ENCODE measurements at regions not wholly inside any gene's neighbourhood (a gene's known extent, or its start where the extent isn't known, plus 50 kb on each side); places are given as distances from the start of the nearest gene placed in this dataset.

DNA sequence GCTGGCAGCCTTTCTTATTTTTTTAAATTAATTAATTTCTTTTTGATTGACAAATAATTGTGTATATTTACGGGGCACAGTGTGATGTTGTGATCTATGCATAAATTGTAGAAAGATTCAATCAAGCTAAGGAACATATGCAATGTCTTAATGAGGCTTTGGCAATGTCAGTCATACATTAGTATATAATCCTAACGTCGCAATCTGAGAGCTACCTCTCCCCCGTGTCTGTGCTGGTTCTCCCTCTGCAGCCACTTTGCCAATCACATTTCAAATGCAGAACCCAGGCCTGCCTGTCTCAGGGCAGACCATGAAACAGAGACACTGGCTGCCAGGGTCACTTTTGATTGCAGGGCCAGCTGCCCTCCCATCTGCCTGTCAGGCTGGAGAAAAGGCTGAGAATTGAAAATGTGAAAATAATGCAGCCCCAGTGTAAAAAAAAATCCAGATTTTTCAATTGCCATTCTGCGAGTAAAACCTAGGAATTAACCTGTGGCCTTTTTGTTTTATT, 56.3 kb downstream of the SLC24A2 start:
- DNase-seq (ENCODE audit: low read depth in 2 of 3, low spot score in 1 of 3) = no peak

DNA sequence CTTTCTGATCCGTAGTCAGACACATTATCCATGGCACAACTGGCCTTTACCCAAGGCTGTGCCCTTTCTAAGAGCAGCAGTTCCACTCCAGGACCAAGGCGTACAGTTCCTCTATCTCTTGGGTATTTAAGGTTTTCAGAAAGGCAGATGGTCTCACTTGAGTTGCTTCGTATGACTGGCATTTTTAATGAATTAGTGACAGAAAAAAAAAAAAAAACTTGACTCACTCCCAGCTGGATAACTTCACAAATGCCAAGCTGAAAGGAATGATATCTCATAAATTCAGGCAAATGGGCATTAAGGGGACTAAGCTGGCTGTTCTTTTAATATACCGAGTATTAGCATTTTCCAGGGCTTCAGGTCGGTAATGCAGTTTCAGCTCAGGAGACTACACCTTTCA, 60.7 kb downstream of the SLC24A2 start:
- DNase-seq (ENCODE audit: low read depth in 2 of 3, low spot score in 1 of 3) = no peak

DNA sequence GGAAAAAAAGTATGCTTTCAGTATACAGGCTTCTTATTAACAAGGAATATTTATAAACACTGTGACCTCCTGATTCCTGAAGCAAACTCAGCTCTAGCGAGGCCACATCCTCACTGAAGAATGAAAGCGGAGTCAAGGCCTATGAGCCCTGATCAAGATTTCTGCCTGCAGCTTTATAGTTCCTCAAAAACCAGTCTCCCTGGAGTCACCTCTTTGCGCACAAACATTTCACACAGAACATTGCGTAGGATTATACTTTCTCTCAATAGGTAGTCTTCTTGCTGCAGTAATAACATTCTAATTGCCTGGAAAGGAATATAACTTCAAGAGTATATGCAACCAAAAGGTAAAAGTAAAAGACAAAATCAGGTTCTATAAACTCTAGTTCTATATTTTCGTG, 62.9 kb downstream of the SLC24A2 start:
- no peak for DNase-seq (ENCODE audit: low read depth in 2 of 3, low spot score in 1 of 3)

DNA sequence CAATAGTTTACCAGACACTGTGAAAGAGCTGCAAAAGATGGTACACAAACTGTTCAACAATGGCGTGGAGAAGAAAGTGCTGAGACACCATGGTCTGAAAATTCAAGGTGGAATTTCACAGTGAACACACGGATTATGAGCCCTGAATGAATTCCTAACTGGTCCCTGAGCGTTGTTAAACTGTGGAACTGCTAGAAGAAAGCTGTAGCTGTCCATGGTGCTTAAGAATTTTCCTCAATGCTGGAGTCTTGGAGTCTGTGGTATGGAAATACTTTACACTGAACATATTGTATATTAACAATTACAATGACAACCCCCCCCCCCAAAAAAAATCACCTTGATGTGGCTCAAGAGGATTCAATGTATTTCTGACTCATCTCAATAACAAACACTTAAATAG, 68.5 kb downstream of the SLC24A2 start:
- DNase-seq (ENCODE audit: low read depth in 2 of 3, low spot score in 1 of 3) = no peak

DNA sequence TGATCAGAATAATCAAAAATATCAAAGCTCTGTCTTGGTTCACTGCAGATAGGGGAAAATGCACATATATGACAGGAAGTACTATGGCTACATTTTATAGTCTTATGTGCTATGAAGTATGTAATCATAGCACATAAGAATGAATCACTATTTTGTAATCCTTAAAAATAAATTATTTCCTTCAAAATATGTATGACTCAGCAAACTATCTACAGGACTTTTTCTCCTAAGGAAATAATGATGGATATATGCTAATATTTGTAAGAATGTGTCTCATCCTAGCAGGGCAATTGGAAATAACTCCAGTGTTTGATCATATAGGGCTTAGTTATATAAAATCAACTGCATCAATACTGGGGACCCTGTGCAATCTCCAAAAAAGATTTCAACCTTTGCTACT, 85.1 kb downstream of the SLC24A2 start:
- no peak for DNase-seq (ENCODE audit: low read depth in 2 of 3, low spot score in 1 of 3)

DNA sequence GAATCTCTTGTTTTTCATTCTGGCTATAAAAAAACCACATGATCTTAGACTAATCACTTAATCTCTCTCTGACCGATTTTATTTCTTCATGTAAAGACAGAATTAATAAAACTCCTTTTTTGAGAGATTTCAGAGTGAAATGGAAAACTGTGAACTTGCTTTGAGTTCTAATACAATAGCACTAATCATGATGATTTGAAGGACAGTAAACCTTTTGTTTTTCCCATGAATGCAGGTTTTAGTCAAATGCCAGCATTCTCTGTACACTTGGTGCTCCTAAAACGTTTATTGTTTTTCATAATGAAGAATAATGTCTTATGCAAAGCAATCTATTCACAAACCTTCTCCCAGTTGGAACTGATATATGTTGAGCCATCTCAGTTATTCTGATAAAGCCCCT, 86.8 kb downstream of the SLC24A2 start:
- no peak for DNase-seq (ENCODE audit: low read depth in 2 of 3, low spot score in 1 of 3)

DNA sequence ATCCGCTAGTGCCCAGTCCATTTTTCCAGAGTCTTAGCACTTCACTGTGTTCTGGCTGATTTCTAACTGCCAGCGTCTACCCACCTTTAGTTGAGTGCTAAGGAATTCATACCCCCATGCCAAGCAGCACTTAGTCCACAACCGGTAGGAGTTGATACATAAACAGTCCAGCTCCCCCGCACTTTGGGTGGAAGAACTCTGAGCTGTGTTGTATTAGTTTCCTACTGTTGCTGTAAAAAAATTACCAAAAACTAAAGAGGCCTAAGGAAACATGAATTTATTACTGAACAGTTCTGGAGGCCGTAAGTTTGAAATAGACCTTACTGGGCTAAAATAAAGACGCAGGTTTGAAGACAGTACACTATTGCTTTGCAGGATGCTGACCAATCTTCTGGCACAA, 87.6 kb downstream of the SLC24A2 start:
- no peak for DNase-seq (ENCODE audit: low read depth in 2 of 3, low spot score in 1 of 3)

DNA sequence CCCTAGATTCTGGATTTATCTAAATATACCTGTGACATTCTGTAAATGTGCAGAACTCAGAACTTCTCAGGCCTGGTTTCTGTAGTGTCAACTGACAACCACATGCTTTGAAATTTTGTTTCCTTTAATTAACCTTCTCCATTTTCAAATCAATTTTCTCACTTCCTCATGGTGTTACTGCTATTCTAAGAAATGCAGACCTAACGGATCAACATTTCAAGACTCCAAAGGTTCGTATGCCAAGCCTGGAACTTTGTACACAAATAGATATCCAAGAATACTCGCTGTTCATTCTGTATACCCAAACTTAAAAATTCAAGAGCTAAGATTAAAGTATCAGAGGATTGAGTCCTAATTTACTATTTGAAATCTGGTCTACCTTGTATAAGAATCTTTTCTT, 88.1 kb downstream of the SLC24A2 start:
- DNase-seq (ENCODE audit: low read depth in 2 of 3, low spot score in 1 of 3) = no peak

DNA sequence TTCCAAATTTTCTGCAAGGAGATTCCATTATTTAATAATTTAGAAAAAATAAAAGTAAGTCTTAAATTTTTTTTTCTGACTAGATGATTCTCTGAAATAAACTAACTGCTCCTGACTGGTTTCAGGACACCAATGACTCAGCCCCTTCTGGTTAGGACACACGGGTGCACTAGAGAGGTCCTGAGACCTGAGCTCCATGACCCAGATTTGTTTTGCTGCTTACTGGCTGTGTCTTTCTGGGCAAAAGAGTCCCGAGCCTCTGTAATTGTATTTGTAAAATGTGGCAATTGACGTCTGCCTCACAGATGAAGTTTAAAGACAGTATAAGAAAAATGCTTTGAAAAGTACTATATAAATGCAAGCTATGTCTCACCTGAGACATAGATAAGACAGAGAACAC, 89.1 kb downstream of the SLC24A2 start:
- no peak for DNase-seq (ENCODE audit: low read depth in 2 of 3, low spot score in 1 of 3)

DNA sequence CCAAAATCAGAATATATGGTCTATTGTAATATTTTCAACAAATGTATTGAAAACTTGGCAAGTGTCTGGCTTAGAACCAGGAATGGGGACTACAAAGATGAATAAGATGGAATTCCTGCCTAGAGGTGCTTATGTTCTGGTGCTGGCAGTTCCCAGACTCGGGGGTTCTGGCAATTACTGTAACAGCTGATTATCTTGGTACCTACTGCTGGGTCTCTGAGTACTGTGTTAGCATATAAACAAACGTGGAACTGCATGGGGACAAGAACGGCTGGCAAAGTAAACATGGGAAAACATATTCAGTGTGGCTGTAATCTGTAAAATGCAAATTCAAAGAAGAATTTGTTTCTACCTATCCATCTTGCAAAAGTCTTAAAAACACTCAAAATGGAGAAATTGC, 89.9 kb downstream of the SLC24A2 start:
- no peak for DNase-seq (ENCODE audit: low read depth in 2 of 3, low spot score in 1 of 3)

DNA sequence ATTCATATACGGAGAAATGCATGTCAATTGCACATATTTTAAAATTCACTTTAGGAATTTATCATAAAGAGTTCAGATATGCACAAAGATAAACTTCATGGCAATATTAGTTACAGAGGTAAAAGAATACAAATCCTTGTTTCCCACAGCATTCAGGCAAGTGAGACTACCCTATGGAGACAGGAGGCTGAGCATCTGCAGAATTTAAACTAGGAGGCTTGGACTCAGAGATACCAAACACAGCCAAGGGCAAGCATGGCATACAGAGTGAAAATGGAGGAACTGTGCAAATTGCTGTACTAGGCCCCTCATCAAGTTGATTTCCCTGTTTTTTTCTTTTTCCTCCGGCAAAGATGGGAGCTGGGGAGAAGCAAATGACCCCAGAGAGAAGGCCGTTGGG, 94.2 kb downstream of the SLC24A2 start:
- no peak for DNase-seq (ENCODE audit: low read depth in 2 of 3, low spot score in 1 of 3)

DNA sequence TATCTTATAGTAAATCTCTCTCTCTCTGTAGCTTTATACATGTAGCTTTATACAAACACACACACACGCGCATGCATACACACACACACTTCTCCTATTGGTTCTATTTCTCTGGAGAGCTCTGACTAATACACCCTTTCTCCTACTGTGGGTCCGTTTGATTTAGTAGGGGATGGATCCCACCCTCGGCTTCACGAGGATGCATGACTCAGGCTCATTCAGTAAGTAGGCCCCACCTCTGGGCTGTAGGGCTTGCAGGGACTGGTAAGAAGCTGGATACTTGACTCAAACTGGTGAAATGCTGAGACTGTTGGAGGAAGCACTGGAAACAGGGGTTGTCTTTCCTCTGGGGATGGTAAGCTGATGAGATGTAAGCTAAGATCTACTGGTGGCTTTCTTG, 98.7 kb downstream of the SLC24A2 start:
- no peak for DNase-seq (ENCODE audit: low read depth in 2 of 3, low spot score in 1 of 3)

DNA sequence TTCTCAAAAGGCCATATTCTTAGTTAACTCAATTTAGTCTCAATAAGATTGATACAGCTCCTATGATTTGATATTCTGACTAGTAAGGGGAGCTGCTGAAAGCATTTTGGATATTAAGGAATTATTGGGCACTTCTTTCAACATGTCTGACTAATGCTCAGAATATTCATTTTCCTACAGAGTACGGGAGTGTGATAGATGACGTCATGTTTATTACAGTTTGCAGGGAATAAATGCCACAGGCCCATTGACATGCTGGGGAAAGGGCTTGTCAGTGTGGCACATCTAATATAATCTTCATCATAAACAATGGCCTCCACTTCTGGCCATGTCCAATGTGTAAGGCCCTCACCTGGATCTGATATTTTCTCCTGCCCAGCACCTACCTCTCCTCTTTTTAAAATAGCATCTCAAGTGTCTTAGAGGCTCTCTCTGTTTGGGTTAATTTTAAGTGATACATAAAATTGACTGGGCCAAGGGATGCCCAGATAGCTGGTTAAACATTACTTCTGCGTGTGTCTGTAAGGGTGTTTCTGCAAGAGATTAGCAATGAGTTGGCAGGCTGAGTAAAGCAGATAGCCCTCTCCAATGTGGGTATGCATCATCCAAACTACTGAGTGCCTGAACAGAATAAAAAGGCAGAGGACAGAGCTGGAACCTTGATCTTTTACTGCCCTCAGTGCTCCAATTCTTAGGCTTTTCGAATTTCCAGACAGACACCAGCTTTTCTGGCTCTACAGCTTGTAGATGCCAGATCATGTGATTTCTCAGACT, 99.3 kb downstream of the SLC24A2 start:
- no peak for DNase-seq (ENCODE audit: low read depth in 2 of 3, low spot score in 1 of 3)

DNA sequence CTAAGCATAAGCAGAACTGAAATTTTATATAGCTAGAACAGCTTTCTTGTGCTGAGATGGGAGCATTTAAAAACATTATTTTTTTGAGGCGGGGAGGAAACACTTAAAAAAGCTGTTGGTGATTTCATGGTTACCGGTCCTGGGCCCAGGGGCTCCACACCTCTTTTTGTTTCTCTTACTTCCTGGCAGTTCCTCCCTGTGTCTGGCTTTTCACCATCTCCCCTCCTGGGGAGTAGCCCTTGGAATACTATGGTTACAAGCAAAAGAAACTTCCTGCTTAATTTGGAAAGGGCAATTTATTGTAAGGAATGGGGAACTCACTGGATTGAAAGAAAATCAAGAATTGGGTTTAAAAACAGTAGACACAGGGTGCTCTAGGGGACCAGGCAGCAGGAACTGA, 105.1 kb downstream of the SLC24A2 start:
- DNase-seq (ENCODE audit: low read depth in 2 of 3, low spot score in 1 of 3) = no peak

DNA sequence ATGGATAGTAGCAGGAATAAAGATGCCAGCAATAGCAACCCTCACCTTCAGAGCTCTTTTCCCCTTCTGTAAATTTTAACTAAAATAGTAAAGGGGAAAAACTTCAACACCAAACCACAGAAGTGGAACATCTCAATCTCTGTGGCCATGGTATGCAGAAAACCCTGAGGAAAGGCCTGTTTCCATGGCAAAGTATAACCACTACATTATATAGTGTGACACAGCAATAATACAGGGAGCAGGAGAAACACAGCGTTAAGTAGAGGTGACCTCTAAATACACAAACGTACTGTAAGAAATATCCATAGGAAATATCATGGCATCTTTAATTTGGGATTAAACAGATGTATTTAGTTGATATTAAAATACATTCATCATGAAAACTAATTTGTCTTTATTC, 106.4 kb downstream of the SLC24A2 start:
- no peak for DNase-seq (ENCODE audit: low read depth in 2 of 3, low spot score in 1 of 3)

DNA sequence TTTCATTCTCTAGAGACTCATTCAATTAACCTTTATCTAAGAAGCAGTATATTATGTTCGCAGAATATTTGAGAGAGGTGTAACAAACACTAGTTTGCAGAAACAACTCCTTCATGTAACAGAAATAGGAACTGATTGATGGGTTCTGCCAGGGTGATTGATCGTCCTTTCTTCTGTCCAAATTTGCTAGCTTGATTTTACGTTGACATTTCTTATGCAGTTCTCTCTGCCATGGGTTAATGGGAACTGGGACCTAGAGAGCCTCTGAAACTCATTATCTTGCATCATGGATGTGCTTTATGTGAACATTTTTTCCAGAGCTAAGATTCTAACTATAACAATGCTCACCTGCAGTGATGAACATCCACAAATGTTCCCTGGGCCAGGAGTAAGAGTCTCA, 107.0 kb downstream of the SLC24A2 start:
- DNase-seq (ENCODE audit: low read depth in 2 of 3, low spot score in 1 of 3) = no peak

DNA sequence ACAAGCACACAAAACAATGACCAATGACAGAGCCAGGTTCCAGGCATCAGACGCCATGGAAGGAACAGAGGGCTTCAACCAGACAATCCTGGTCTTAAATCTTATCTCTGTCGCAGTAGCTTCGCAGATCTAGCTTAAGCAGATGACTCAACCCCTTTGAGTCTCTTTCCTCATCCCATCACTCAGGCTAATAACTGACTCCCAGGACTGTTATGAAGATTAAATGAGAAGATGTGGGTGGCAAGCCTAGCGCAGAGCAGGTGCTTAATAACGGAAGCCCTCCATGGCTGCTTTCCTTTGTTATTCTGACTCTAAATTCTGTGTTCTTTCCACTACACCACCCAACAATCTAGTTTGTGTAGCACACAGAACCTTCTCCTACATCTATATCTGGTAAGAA, 110.9 kb downstream of the SLC24A2 start:
- DNase-seq (ENCODE audit: low read depth in 2 of 3, low spot score in 1 of 3) = no peak

DNA sequence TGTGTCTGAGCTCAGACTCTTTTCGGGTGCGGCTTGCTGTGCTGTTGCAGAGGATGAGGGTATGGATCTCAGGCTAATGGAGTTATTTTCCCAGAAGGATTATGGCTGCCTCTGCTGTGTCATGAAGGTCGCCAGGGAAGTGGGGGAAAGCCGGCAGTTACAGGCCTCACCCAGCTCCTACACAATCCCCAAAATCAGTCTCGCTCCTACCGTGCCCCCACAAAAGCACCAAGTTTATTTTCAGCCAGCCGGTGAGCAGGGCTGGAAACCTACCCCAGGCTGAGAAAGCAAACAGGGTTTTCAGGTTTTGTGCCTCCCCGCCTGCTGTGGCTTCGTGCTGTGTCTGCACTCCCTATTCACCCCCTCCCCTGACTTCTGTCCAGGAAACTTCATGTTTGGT, 113.3 kb downstream of the SLC24A2 start:
- DNase-seq (ENCODE audit: low read depth in 2 of 3, low spot score in 1 of 3) = no peak

DNA sequence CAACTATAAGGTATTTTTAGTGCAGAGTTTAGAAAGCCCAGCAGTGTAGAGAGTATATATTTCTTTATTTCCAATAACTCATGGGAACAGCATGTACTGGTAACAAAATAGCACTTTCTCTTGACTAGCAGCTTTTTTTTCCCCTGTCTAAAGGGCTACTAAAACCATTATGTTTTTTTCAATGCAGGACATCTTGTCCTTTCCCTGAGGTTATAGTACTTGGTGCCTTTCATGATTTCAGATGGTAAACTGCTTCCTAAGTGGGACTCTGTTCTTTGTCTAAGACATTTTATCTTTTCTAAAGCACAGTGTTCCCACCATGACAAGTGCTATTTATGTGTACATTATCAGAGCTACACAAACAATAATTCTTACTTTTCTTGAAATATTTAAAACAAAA, 122.3 kb downstream of the SLC24A2 start:
- DNase-seq (ENCODE audit: low read depth in 2 of 3, low spot score in 1 of 3) = no peak

DNA sequence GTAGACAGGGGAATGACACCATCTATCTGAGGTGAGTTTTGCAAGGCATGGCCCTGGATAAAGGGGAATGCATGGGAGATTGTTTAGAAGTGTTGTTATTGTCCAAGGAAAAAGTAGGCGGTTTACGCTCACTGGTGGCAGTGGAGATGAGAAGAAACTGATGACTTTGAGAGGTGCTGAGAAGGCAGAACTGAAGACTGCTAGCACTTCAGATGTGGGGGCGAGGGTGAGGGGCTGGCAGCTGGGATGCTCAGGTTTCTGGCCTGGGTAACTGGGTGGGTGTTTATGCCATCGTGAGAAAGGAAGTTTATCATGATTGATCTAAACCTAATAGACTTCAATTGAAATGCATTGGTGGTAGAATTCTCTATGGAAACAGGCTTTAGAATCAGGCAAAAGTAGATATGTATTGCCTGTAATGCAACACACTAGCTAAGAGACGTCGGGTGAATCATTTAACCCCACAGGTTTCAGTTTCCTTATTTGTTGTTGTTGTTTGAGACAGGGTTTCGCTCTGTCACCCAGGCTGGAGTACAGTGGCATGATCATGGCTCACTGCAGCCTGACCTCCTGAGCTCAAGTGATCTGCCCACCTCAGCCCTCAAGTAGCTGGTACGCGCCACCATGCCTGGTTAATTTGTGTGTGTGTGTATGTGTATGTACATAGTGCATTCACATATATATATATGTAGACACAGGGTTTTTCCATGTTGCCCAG, 123.5 kb downstream of the SLC24A2 start:
- DNase-seq (ENCODE audit: low read depth in 2 of 3, low spot score in 1 of 3) = peak in 1 of 3 donors; percentile 1

DNA sequence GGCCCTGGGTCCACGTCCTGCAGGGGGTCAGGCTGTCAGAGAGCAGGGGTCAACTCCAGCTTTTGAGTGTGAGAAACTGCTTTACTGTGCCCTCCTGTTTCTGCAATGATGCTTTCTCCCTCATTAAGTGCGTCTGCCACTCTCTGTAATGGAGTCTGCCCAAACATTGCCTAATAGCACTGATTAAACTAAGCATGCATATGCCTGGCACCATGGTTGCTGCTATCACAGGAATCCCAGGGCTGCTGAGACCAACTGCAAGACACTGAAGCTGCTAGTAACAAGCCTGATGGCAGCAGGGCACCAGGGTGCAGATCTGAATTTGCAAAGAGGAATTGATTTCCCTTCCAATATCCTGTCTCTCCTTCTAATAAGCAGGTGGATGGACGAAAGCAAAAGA, 125.3 kb downstream of the SLC24A2 start:
- DNase-seq (ENCODE audit: low read depth in 2 of 3, low spot score in 1 of 3) = no peak

DNA sequence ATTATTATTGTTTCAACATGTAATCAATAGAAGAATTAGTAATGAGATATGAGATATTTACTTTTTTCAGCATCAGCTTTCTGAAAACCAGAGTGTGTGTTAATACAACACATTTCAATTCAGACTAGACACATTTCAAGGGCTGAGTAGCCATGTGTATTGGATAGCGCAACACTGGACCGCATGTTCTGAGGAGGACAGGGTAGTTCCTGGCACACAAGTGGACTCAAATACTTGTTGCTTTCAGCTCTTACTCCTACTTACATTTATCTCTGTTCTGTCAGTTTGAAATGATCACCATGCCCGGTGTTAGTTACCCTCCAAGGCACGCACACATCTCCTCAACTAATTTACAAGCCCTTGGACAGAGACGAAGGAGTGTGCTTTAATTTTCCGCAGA, 126.6 kb downstream of the SLC24A2 start:
- no peak for DNase-seq (ENCODE audit: low read depth in 2 of 3, low spot score in 1 of 3)

DNA sequence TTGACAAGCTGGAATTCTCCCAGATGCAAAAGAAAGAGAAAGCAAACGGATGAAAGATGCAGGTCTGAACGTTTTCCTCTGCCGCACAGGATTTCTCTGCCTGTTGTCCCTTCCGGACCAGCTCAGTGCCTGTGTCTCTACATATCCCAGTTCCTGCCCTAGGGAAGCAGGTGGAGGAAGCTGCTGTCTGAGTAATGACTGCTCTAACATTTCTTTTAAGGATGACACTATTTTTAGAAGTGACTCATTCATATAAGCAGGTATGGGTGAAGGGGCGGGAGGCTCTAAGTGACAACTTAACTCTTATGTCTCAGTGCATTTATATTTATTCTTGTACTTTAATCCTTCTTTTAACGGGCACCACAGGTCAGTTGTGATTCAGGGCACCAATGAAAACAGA, 128.8 kb downstream of the SLC24A2 start:
- no peak for DNase-seq (ENCODE audit: low read depth in 2 of 3, low spot score in 1 of 3)
